ENCODE measurements at regions not wholly inside any gene's neighbourhood (a gene's known extent, or its start where the extent isn't known, plus 50 kb on each side); places are given as distances from the start of the nearest gene placed in this dataset.

- TF ChIP-seq CTCF (IDR thresholded peaks at IDR 0.05) (no peak), POLR2A (IDR thresholded peaks at IDR 0.05) (no peak)
Measured at GRCh38 chr4:54390670-54391069, 161.6 kb downstream of the PDGFRA start.
